GM13977 (cell line): ENCODE measurements at regions not wholly inside any gene's neighbourhood (a gene's known extent, or its start where the extent isn't known, plus 50 kb on each side); places are given as distances from the start of the nearest gene placed in this dataset.

Experiments
- DNase-seq: peaks from one replicate; pipeline ENCODE4 v3.0.0; 2012; ENCODE audit warnings: low spot score
- in situ Hi-C: fragments of 300-500 bp; cut with MboI; formaldehyde crosslinking; loops from one replicate; pipeline ENCODE4 v1.12.0; 2022; ENCODE audit warnings: low sequenced_read_pairs, low pct_unique_long_range_greater_than_20kb, mixed read lengths, inconsistent platforms; ENCODE audit not compliant: unreplicated experiment
- TF ChIP-seq, protein P1 (sequence below): IDR thresholded peaks from 2 replicates; pipeline ENCODE4 v1.5.1; 2012; ENCODE audit warnings: mild to moderate bottlenecking, control low read depth; ENCODE audit not compliant: insufficient read depth; ENCODE audit errors: extremely low read depth, missing control alignments

DNA sequence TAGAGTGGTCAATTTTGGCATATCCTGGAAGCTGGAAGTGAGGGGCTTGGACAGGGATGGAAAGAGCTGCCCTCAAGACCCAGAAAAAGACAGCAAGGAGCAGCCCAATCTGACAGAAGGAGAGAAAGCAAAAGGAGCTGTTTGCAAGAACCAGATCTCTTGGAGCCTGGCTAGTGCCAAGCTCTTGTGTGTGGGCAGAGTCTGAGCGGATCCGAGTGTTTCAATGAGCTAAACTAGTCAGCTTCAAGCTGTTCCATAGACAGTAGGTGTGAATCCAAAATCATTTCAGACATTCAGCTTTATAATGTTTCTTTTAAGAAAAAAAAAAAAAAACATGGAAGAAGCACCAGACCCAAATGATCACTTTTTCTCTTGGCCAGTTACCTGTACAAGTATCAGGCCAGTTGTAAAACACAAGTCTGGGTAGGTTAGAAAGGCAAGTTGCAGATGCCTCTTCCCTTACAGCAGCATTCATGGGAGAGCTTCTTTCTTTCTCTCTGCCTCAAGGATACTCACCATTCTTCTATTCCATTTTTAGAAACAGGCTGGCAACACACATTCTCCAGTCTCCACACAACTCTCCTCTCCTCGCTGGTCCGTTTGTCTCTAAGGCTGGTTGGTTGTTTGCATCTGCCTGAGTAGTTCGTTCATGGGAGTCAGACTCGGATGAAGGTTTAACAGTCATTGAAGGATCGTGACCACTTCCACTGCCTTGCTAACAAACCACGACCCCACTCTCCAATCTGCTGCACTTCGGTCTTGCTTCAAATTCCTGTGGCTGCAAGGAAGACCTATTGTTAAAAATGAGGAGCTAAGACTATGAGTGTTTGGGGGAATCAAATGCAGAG lies 105.2 kb upstream of the GATB start:
- in situ Hi-C loops, result no loop called here
- no peak for DNase-seq
- TF ChIP-seq, protein P1, sequence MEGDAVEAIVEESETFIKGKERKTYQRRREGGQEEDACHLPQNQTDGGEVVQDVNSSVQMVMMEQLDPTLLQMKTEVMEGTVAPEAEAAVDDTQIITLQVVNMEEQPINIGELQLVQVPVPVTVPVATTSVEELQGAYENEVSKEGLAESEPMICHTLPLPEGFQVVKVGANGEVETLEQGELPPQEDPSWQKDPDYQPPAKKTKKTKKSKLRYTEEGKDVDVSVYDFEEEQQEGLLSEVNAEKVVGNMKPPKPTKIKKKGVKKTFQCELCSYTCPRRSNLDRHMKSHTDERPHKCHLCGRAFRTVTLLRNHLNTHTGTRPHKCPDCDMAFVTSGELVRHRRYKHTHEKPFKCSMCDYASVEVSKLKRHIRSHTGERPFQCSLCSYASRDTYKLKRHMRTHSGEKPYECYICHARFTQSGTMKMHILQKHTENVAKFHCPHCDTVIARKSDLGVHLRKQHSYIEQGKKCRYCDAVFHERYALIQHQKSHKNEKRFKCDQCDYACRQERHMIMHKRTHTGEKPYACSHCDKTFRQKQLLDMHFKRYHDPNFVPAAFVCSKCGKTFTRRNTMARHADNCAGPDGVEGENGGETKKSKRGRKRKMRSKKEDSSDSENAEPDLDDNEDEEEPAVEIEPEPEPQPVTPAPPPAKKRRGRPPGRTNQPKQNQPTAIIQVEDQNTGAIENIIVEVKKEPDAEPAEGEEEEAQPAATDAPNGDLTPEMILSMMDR, result no peak

DNA sequence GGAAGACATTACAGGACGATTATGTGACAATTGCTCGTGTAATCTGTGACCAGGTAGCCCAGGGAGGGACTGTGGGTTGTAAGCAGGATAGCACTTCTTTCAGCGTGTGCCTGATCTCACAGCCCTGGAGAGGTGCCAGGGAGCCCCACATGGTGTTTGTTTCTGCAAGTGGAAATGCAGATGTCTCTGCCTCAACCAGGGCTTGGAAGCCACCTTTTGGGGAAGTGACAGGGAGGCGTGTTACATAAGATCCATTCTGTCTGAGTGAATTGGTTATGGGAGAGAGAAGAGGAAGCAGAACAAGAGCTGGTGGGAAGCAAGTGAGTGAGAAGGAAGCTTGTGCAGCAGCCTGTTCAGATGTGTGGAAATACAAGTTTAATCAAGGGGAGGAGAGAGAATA lies 104.5 kb upstream of the GATB start:
- in situ Hi-C loops, result no loop called here
- DNase-seq, result no peak
- TF ChIP-seq, protein P1, result no peak

DNA sequence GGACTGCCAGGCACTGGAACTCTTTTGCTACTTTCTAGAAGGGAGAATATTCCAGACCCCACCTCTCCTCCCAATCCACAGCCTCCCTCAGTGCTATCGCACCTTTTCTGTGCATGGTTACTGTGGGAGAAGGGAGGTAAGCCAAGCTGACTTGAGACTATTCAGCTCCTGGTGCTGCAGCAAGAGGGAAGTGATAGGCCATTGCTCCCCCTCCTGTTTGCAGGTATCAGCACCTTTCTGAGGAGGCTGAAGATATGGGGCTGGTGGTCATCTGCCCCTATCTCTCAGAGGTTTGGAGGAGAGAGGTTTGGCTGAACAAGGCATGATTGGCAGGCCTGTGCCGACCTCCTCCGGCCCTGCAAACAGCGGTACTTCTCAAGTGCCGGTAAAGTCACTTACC lies 103.3 kb upstream of the GATB start:
- DNase-seq, result no peak
- TF ChIP-seq, protein P1, result no peak
- in situ Hi-C loops, result no loop called here

DNA sequence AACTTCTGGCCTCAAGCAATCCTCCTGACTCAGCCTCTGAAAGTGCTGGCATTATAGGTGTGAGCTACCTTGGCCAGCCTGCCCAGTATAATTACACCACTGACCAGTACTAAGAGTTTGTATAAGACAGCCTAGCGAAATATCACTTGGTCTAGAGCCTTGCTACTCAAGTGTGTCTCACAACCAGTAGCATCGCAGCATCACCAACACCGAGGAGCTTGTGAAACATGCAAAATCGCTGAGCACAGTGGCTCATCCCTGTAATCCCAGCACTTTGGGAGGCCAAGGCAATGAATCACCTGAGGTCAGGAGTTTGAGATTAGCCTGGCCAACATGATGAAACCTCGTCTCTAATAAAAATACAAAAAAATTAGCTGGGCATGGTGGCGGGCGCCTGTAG lies 102.0 kb upstream of the GATB start:
- TF ChIP-seq, protein P1, result no peak
- DNase-seq, result no peak
- in situ Hi-C loops, result no loop called here

DNA sequence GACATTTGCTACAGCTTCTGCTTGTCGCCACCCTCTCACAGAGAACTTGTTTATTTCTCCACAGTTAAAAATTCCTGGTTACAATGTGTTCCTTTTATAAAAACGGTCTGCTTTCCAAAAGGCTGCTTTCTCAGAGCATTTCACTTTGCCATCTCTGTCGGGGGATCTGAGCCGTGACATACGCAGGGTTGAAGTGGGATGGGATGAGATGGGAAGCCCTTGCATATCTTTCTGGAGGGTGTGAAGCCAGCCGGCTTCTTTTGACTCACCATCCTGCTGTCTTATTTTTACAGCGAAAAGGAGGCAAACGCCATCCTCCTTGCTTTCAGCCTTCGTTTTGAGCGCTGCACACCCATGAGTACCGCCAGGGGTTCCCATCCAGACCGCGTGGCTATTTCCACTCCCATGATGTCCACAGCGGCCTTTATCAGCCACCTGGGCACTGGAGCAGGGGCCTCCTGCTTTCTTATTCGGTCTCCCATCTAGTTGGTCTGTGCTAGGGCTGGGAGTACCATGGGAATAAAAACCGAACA lies 99.8 kb upstream of the GATB start:
- TF ChIP-seq, protein P1, result no peak
- DNase-seq, result no peak
- in situ Hi-C loops, result no loop called here

DNA sequence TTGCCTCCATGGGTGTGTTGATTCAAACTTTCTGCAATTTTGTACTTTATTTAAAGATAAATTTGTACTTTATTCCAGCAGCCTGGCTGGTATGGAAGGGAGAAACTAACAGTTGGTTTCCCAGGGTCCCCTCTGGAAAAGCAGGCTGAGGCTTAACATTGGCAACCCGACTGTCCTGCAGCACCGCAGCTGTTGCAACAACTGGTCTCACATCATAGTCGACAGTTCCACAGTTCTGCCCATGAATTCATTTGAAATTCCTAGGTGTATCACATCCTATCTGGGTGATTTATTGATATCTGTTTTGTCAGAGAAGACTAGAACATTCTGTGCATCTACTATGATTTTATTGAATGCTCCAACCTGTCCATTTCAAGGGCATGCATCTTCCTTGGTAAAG lies 98.8 kb upstream of the GATB start:
- DNase-seq, result no peak
- in situ Hi-C loops, result no loop called here
- TF ChIP-seq, protein P1, result no peak

DNA sequence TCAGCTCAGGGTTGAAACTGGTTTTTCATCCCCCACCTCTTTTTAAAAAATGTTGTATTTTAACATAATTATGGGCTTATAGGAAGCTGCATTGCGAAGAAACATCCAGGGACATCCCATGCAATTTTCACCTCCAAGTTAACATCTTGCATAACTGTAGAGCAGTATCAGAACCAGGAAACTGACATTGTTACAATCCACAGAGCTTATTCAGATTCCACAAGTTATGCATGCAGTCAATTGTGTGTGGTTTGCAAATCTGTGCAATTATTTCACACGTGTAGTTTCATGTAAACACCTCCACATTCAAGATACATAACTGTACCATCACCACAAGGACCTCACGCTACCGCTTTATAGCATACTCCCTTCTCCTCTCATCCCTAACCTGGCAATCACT lies 97.5 kb upstream of the GATB start:
- TF ChIP-seq, protein P1, result no peak
- in situ Hi-C loops, result no loop called here
- no peak for DNase-seq
